B cell (primary cell): ENCODE measurements at regions not wholly inside any gene's neighbourhood (a gene's known extent, or its start where the extent isn't known, plus 50 kb on each side); places are given as distances from the start of the nearest gene placed in this dataset.

ENCODE experiments used
- CTCF ChIP-seq: fragments of 200-600 bp; IDR thresholded peaks from one replicate; pipeline ENCODE4 v1.8.0; 2022; ENCODE audit warnings: antibody characterized with exemption, mild to moderate bottlenecking
- EZH2 ChIP-seq: IDR thresholded peaks from 2 replicates; pipeline ENCODE4 v1.6.1; 2012; ENCODE audit warnings: borderline replicate concordance, low read depth, mild to moderate bottlenecking, moderate library complexity, low read length; ENCODE audit not compliant: insufficient read depth, poor library complexity, severe bottlenecking

- TF ChIP-seq EZH2 (no peak), CTCF (no peak)
Measured at GRCh38 chr5:155343468-155343867, 329.9 kb downstream of the KIF4B start.
